Fibroblast of peridontal ligament (primary cell): ENCODE measurements at regions not wholly inside any gene's neighbourhood (a gene's known extent, or its start where the extent isn't known, plus 50 kb on each side); places are given as distances from the start of the nearest gene placed in this dataset.

Experiments used
- DNase-seq: peaks from one replicate; pipeline ENCODE4 v3.0.0-alpha.2; 2010; ENCODE audit errors: extremely low read depth

- DNase-seq: no peak
Measured at GRCh38 chrX:124994404-124994803, 325.3 kb upstream of the TEX13C start.

- DNase-seq: no peak
Measured at GRCh38 chrX:125003746-125004446, 315.8 kb upstream of the TEX13C start.

- DNase-seq: no peak
Measured at GRCh38 chrX:125004799-125005198, 314.9 kb upstream of the TEX13C start.

- no peak for DNase-seq
Measured at GRCh38 chrX:125005863-125006262, 313.8 kb upstream of the TEX13C start.

- no peak for DNase-seq
Measured at GRCh38 chrX:125006704-125007103, 313.0 kb upstream of the TEX13C start.

- no peak for DNase-seq
Measured at GRCh38 chrX:125012585-125012984, 307.1 kb upstream of the TEX13C start.

- no peak for DNase-seq
Measured at GRCh38 chrX:125029131-125029530, 290.5 kb upstream of the TEX13C start.
